ENCODE measurements at regions not wholly inside any gene's neighbourhood (a gene's known extent, or its start where the extent isn't known, plus 50 kb on each side); places are given as distances from the start of the nearest gene placed in this dataset.

DNA sequence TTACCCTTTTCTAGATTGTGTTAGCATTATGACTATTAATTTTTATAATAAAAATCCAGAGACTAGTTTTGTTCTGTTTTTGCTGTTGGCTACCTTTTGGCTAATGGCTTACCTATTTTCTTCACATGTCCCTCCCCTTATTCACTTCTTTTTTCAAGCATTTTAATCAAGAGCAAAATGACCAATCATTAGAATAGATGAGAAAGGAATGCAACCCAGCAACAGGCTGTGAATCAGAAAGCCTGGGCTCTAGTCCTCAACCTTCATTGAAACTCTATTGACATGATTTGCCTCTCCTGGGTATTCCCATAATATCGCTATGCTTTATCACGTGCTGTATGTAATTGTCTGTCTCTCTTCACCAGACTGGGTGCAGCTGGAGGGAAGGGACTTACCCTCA, 370.1 kb downstream of the IRS1 start:
- Histone ChIP-seq H3K4me3 (ENCODE audit: low read depth, low read length) (no peak overlapping the region), H3K36me3 (ENCODE audit: control insufficient read depth, insufficient read depth, low read length) (no peaks in the 10 kb centered on the region), H3K27me3 (ENCODE audit: control insufficient read depth, insufficient read depth, low read length) (no peaks in the 10 kb centered on the region)
- TF ChIP-seq, protein P1, sequence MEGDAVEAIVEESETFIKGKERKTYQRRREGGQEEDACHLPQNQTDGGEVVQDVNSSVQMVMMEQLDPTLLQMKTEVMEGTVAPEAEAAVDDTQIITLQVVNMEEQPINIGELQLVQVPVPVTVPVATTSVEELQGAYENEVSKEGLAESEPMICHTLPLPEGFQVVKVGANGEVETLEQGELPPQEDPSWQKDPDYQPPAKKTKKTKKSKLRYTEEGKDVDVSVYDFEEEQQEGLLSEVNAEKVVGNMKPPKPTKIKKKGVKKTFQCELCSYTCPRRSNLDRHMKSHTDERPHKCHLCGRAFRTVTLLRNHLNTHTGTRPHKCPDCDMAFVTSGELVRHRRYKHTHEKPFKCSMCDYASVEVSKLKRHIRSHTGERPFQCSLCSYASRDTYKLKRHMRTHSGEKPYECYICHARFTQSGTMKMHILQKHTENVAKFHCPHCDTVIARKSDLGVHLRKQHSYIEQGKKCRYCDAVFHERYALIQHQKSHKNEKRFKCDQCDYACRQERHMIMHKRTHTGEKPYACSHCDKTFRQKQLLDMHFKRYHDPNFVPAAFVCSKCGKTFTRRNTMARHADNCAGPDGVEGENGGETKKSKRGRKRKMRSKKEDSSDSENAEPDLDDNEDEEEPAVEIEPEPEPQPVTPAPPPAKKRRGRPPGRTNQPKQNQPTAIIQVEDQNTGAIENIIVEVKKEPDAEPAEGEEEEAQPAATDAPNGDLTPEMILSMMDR (IDR thresholded peaks at IDR 0.05; ENCODE audit: insufficient read depth, low read length, poor library complexity, severe bottlenecking) = no peak
- DNase-seq (ENCODE audit: low read depth) = no peak

DNA sequence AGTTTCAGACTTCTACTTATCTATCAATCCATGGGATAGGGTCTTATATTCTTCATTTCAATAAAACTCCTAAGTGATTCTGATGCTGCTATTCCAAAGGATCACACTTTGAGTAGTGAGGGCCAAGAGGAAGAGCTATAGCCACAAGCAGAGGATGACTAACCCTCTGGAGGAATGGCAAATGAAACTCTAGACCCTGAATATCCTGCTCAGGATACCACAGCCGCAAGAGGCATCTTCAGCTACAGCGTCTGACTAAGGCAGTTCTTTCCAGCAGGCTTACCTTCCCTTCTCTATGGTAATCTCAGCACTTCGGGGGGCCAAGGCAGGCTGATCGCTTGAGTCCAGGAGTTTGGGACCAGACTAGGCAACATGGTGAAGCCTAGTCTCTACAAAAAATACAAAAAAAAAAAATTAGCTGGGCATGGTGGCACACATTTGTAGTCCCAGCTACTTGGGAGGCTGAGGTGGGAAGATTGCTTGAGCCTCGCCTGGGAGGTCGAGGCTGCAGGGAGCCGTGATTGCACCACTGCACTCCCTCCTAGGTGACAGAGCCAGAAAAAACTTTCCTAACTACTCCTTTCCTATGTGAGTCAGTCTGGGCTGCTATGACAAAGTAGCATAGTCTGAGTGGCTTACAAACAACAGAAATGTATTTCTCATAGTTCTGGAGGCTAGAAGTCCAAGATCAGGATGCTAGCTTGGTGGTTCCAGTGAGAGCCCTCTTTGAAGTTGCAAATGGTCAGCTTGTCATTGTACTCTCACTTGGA, 371.9 kb downstream of the IRS1 start:
- peak; percentile 64 for DNase-seq (ENCODE audit: low read depth)
- no peak overlapping the region for H3K4me3 ChIP-seq (ENCODE audit: low read depth, low read length)
- TF ChIP-seq, protein P1 (IDR thresholded peaks at IDR 0.05; ENCODE audit: insufficient read depth, low read length, poor library complexity, severe bottlenecking) = no peak

GRCh38 chr2:226426292-226426736, 373.3 kb downstream of the IRS1 start:
- Histone ChIP-seq H3K36me3 (ENCODE audit: control insufficient read depth, insufficient read depth, low read length) (no peaks in the 10 kb centered on the region), H3K4me3 (ENCODE audit: low read depth, low read length) (no peak overlapping the region), H3K27me3 (ENCODE audit: control insufficient read depth, insufficient read depth, low read length) (no peaks in the 10 kb centered on the region)
- TF ChIP-seq, protein P1 (IDR thresholded peaks at IDR 0.05; ENCODE audit: insufficient read depth, low read length, poor library complexity, severe bottlenecking) = no peak
- DNase-seq (ENCODE audit: low read depth) = no peak

More for the DNA sequence above, 371.9 kb downstream of the IRS1 start:
- H3K27me3 ChIP-seq (ENCODE audit: control insufficient read depth, insufficient read depth, low read length) = no peaks in the 10 kb centered on the region
- H3K36me3 ChIP-seq (ENCODE audit: control insufficient read depth, insufficient read depth, low read length) = no peaks in the 10 kb centered on the region

- TF ChIP-seq, protein P1 (IDR thresholded peaks at IDR 0.05; ENCODE audit: insufficient read depth, low read length, poor library complexity, severe bottlenecking) = no peak
- DNase-seq (ENCODE audit: low read depth) = no peak
- H3K36me3 ChIP-seq (ENCODE audit: control insufficient read depth, insufficient read depth, low read length) = no peaks in the 10 kb centered on the region
- no peaks in the 10 kb centered on the region for H3K27me3 ChIP-seq (ENCODE audit: control insufficient read depth, insufficient read depth, low read length)
- no peak overlapping the region for H3K4me3 ChIP-seq (ENCODE audit: low read depth, low read length)
Measured at GRCh38 chr2:226424971-226425370, 374.6 kb downstream of the IRS1 start.

DNA sequence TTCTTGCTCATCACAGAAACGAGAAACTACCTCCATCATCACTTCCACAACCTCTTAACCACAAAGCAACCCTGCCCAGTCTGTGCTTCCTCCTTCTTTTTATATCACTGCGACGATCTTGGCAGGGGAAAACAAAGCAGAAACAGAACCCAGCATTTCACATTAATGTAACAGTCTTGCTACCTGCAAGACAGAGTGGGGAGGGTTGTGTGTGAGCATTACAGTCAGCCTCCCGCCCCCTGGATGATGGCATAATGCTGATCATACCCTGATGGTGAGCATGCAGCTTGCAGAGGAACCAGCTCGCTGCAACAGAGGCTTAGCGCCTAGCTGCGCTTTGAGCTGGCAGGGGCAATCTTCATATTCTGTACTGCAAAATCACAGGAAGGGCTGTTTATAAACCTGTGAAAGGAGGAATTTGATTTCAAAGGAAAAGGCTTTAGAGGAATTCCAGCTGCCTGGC, 376.1 kb downstream of the IRS1 start:
- Histone ChIP-seq H3K36me3 (ENCODE audit: control insufficient read depth, insufficient read depth, low read length) (no peaks in the 10 kb centered on the region), H3K4me3 (ENCODE audit: low read depth, low read length) (no peak overlapping the region), H3K27me3 (ENCODE audit: control insufficient read depth, insufficient read depth, low read length) (no peaks in the 10 kb centered on the region)
- DNase-seq (ENCODE audit: low read depth) = no peak
- TF ChIP-seq, protein P1 (IDR thresholded peaks at IDR 0.05; ENCODE audit: insufficient read depth, low read length, poor library complexity, severe bottlenecking) = no peak

GRCh38 chr2:226420646-226421045, 379.0 kb downstream of the IRS1 start:
- TF ChIP-seq, protein P1 (IDR thresholded peaks at IDR 0.05; ENCODE audit: insufficient read depth, low read length, poor library complexity, severe bottlenecking) = no peak
- Histone ChIP-seq H3K27me3 (ENCODE audit: control insufficient read depth, insufficient read depth, low read length) (no peaks in the 10 kb centered on the region), H3K4me3 (ENCODE audit: low read depth, low read length) (no peak overlapping the region), H3K36me3 (ENCODE audit: control insufficient read depth, insufficient read depth, low read length) (no peaks in the 10 kb centered on the region)
- DNase-seq (ENCODE audit: low read depth) = no peak

Measured in kidney epithelial cell (primary cell).